NCI-H146 treated with DMSO at 0.1 percent for 48 hours (cell line): ENCODE measurements at regions not wholly inside any gene's neighbourhood (a gene's known extent, or its start where the extent isn't known, plus 50 kb on each side); places are given as distances from the start of the nearest gene placed in this dataset.
"Not testable (repeated sequence)": the region's sequence is repeated elsewhere in the genome, so short reads cannot be mapped to it uniquely, and the experiment has no call there.

Experiments
- DNase-seq: peaks from one replicate; lab custom pipeline; 2025; ENCODE audit not compliant: unreplicated experiment; lab: John Stamatoyannopoulos, UW

- DNase-seq: no peak
Observed at GRCh38 chr5:136749016-136749415, 383.7 kb upstream of the TRPC7 start.

GRCh38 chr5:136743052-136743451, 377.7 kb upstream of the TRPC7 start:
- no peak for DNase-seq

GRCh38 chr5:136740228-136740627, 374.9 kb upstream of the TRPC7 start:
- DNase-seq: no peak

GRCh38 chr5:136739271-136739670, 373.9 kb upstream of the TRPC7 start:
- DNase-seq: not testable (repeated sequence)

- DNase-seq: no peak
Observed at GRCh38 chr5:136738829-136739228, 373.5 kb upstream of the TRPC7 start.

GRCh38 chr5:136736021-136736420, 370.7 kb upstream of the TRPC7 start:
- no peak for DNase-seq

- DNase-seq: not testable (repeated sequence)
Observed at GRCh38 chr5:136735611-136736010, 370.3 kb upstream of the TRPC7 start.

GRCh38 chr5:136734628-136735027, 369.3 kb upstream of the TRPC7 start:
- DNase-seq: no peak

- no peak for DNase-seq
Observed at GRCh38 chr5:136732751-136733150, 367.4 kb upstream of the TRPC7 start.

- no peak for DNase-seq
Observed at GRCh38 chr5:136731241-136731900, 366.0 kb upstream of the TRPC7 start.

- no peak for DNase-seq
Observed at GRCh38 chr5:136730426-136730825, 365.1 kb upstream of the TRPC7 start.

- no peak for DNase-seq
Observed at GRCh38 chr5:136729901-136730355, 364.6 kb upstream of the TRPC7 start.

GRCh38 chr5:136726506-136726905, 361.2 kb upstream of the TRPC7 start:
- no peak for DNase-seq

GRCh38 chr5:136724161-136724560, 358.8 kb upstream of the TRPC7 start:
- DNase-seq: no peak

GRCh38 chr5:136722581-136722980, 357.2 kb upstream of the TRPC7 start:
- DNase-seq: no peak

- no peak for DNase-seq
Observed at GRCh38 chr5:136722086-136722485, 356.7 kb upstream of the TRPC7 start.

GRCh38 chr5:136720674-136721073, 355.3 kb upstream of the TRPC7 start:
- DNase-seq: no peak

- no peak for DNase-seq
Observed at GRCh38 chr5:136717917-136718316, 352.6 kb upstream of the TRPC7 start.

- DNase-seq: no peak
Observed at GRCh38 chr5:136714286-136714685, 348.9 kb upstream of the TRPC7 start.

- DNase-seq: no peak
Observed at GRCh38 chr5:136712628-136713027, 347.3 kb upstream of the TRPC7 start.

- no peak for DNase-seq
Observed at GRCh38 chr5:136710834-136711233, 345.5 kb upstream of the TRPC7 start.

GRCh38 chr5:136703706-136704105, 338.4 kb upstream of the TRPC7 start:
- DNase-seq: no peak

- no peak for DNase-seq
Observed at GRCh38 chr5:136703036-136703435, 337.7 kb upstream of the TRPC7 start.
